ENCODE measurements at regions not wholly inside any gene's neighbourhood (a gene's known extent, or its start where the extent isn't known, plus 50 kb on each side); places are given as distances from the start of the nearest gene placed in this dataset.

DNA sequence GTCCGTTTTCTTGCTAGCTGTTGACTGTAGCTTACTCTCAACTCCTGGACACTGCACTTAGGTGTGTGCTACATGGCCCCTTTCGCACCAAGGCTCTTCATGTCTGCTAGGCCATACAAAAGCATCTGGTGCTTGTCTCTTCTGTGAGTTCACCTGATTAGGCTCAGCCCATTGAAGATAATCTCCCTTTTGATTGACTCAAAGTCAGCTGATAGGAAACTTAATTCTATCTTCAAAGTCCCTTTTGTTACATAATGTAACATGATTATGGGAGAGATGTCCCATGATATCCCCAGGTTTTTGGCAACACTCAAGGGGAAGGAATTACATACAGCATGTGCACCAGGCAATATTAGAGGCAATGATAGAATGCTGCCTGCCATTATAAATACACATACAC lies 263.0 kb upstream of the JAG1 start:
- TF ChIP-seq, protein P1, sequence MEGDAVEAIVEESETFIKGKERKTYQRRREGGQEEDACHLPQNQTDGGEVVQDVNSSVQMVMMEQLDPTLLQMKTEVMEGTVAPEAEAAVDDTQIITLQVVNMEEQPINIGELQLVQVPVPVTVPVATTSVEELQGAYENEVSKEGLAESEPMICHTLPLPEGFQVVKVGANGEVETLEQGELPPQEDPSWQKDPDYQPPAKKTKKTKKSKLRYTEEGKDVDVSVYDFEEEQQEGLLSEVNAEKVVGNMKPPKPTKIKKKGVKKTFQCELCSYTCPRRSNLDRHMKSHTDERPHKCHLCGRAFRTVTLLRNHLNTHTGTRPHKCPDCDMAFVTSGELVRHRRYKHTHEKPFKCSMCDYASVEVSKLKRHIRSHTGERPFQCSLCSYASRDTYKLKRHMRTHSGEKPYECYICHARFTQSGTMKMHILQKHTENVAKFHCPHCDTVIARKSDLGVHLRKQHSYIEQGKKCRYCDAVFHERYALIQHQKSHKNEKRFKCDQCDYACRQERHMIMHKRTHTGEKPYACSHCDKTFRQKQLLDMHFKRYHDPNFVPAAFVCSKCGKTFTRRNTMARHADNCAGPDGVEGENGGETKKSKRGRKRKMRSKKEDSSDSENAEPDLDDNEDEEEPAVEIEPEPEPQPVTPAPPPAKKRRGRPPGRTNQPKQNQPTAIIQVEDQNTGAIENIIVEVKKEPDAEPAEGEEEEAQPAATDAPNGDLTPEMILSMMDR (conservative IDR thresholded peaks at IDR 0.05; ENCODE audit: low read length) = no peak
- no peak for TF ChIP-seq EZH2phosphoT487 (IDR thresholded peaks at IDR 0.05; ENCODE audit: borderline replicate concordance, low read depth, low read length)
